H1 (cell line): ENCODE measurements at regions not wholly inside any gene's neighbourhood (a gene's known extent, or its start where the extent isn't known, plus 50 kb on each side); places are given as distances from the start of the nearest gene placed in this dataset.
"Not testable (repeated sequence)": the region's sequence is repeated elsewhere in the genome, so short reads cannot be mapped to it uniquely, and the experiment has no call there.

ENCODE experiments used
- CTCF ChIA-PET: fragments of 300-600 bp; sonication (Branson Sonifier 250); formaldehyde crosslinking; loops from one replicate; lab custom pipeline; 2021; ENCODE audit not compliant: partially characterized antibody; lab: Charles Lee
- POLR2A ChIA-PET: fragments of 300-600 bp; sonication (Branson Sonifier 250); formaldehyde crosslinking; loops from one replicate; lab custom pipeline; 2021; ENCODE audit warnings: inconsistent platforms; ENCODE audit not compliant: partially characterized antibody; lab: Charles Lee
- DNase-seq, 2 experiments: peaks; one replicate each; pipeline versions ENCODE4 v3.0.0 to v3.0.0-alpha.2; 2010 to 2022; ENCODE audit warnings: low spot score in 2 of 2, low read depth in 1 of 2, mixed read lengths in 1 of 2
- FAIRE-seq: peaks from 2 replicates; lab custom pipeline; 2011; peaks lifted over from hg19 to GRCh38; lab: Jason Lieb, UNC
- H2AFZ ChIP-seq: 2 replicates; pipeline ENCODE4 v1.8.1; 2012; ENCODE audit warnings: low read length, inconsistent platforms
- H2AK5ac ChIP-seq: 2 replicates; pipeline ENCODE4 v1.6.1; 2013; ENCODE audit warnings: low read depth, low read length
- H2BK120ac ChIP-seq: replicated peaks from 2 replicates; pipeline ENCODE3; 2013; ENCODE audit warnings: low read depth, low read length, inconsistent platforms
- H2BK12ac ChIP-seq: 2 replicates; pipeline ENCODE4 v1.6.1; 2013; ENCODE audit warnings: low read depth, low read length
- H2BK15ac ChIP-seq: 2 replicates; pipeline ENCODE4 v1.6.1; 2013; ENCODE audit warnings: low read length
- H2BK20ac ChIP-seq: 2 replicates; pipeline ENCODE4 v1.6.1; 2013; ENCODE audit warnings: low read length
- H2BK5ac ChIP-seq: 2 replicates; pipeline ENCODE4 v1.6.1; 2013; ENCODE audit warnings: low read depth, low read length
- H3K14ac ChIP-seq: 2 replicates; pipeline ENCODE4 v1.6.1; 2013; ENCODE audit warnings: inconsistent platforms; ENCODE audit not compliant: insufficient read length
- H3K18ac ChIP-seq: 2 replicates; pipeline ENCODE4 v1.6.1; 2013; ENCODE audit warnings: low read length; ENCODE audit errors: extremely low read depth
- H3K23ac ChIP-seq: 2 replicates; pipeline ENCODE4 v1.6.1; 2013; ENCODE audit warnings: inconsistent platforms; ENCODE audit not compliant: insufficient read length
- H3K23me2 ChIP-seq: 2 replicates; pipeline ENCODE4 v1.6.1; 2013; ENCODE audit warnings: low read depth, low read length
- H3K27ac ChIP-seq: 2 replicates; pipeline ENCODE4 v1.6.1; 2011; ENCODE audit warnings: low read depth, low read length, inconsistent platforms
- H3K27me3 ChIP-seq, 4 experiments: replicated peaks in 1 of 4; 1 replicate in 1 of 4; 2 replicates in 3 of 4; pipeline versions ENCODE4 v1.6.1 to v1.8.1; 2011 to 2013; ENCODE audit warnings: low read length in 3 of 4, mild to moderate bottlenecking in 3 of 4, inconsistent platforms in 2 of 4, mixed read lengths in 2 of 4, moderate library complexity in 1 of 4; ENCODE audit not compliant: control insufficient read depth in 3 of 4, insufficient read depth in 3 of 4; ENCODE audit errors: extremely low read depth in 1 of 4
- H3K36me3 ChIP-seq, 4 experiments: 2 replicates each; pipeline versions ENCODE4 v1.6.1 to v1.8.1; 2011 to 2013; ENCODE audit warnings: mild to moderate bottlenecking in 4 of 4, low read length in 3 of 4, moderate library complexity in 2 of 4, control low read depth in 1 of 4, inconsistent platforms in 1 of 4; ENCODE audit not compliant: insufficient read depth in 4 of 4, control insufficient read depth in 2 of 4
- H3K4ac ChIP-seq: replicated peaks from 2 replicates; pipeline ENCODE3; 2013; ENCODE audit warnings: low read length, low read depth, mixed read lengths, inconsistent platforms; ENCODE audit not compliant: insufficient read length
- H3K4me1 ChIP-seq, 4 experiments: replicated peaks in 1 of 4; 1 replicate in 1 of 4; 2 replicates in 3 of 4; pipeline versions ENCODE4 v1.6.1 to v1.8.1; 2011 to 2013; ENCODE audit warnings: low read length in 3 of 4, inconsistent platforms in 2 of 4, mixed read lengths in 1 of 4; ENCODE audit not compliant: insufficient read depth in 4 of 4, control insufficient read depth in 3 of 4
- H3K4me2 ChIP-seq, 2 experiments: 2 replicates each; pipeline versions ENCODE4 v1.6.1 to v1.8.1; 2011 to 2013; ENCODE audit warnings: low read depth in 2 of 2, low read length in 2 of 2, control low read depth in 1 of 2, inconsistent platforms in 1 of 2, mild to moderate bottlenecking in 1 of 2; ENCODE audit not compliant: insufficient read depth in 1 of 2
- H3K4me3 ChIP-seq, 4 experiments: fragments of 200-600, 300-600 bp in 1 of 4; sonication (generic), shearing (Covaris generic), sonication (Bioruptor Twin) in 1 of 4; 2 replicates each; pipeline versions ENCODE4 v1.5.1 to v1.8.1; 2011 to 2016; ENCODE audit warnings: low read length in 4 of 4, low read depth in 3 of 4, control low read depth in 2 of 4, inconsistent platforms in 2 of 4, mild to moderate bottlenecking in 2 of 4, mixed read lengths in 1 of 4, moderate library complexity in 1 of 4; ENCODE audit not compliant: insufficient read depth in 2 of 4; ENCODE audit errors: extremely low read depth in 1 of 4
- H3K56ac ChIP-seq: replicated peaks from 2 replicates; pipeline ENCODE3; 2013; ENCODE audit warnings: low read depth, mild to moderate bottlenecking, mixed read lengths, low read length, inconsistent platforms; ENCODE audit not compliant: insufficient read length
- H3K79me1 ChIP-seq: 2 replicates; pipeline ENCODE4 v1.6.1; 2013; ENCODE audit warnings: low read depth, low read length, control low read depth
- H3K79me2 ChIP-seq, 2 experiments: 2 replicates each; pipeline versions ENCODE4 v1.6.1 to v1.8.1; 2012 to 2013; ENCODE audit warnings: low read length in 2 of 2, mild to moderate bottlenecking in 2 of 2, inconsistent platforms in 1 of 2; ENCODE audit not compliant: insufficient read depth in 2 of 2, control insufficient read depth in 1 of 2
- H3K9ac ChIP-seq, 4 experiments: replicated peaks in 1 of 4; 1 replicate in 1 of 4; 2 replicates in 3 of 4; pipeline versions ENCODE4 v1.6.1 to v1.8.1; 2011 to 2013; ENCODE audit warnings: low read depth in 3 of 4, low read length in 3 of 4, control low read depth in 2 of 4, mild to moderate bottlenecking in 2 of 4, moderate library complexity in 2 of 4, inconsistent platforms in 1 of 4; ENCODE audit errors: extremely low read depth in 1 of 4
- H3K9me3 ChIP-seq, 2 experiments: 2 replicates each; pipeline versions ENCODE4 v1.6.1 to v1.8.1; 2012 to 2013; ENCODE audit warnings: mild to moderate bottlenecking in 2 of 2, moderate library complexity in 2 of 2, control low read depth in 1 of 2, inconsistent platforms in 1 of 2, low read depth in 1 of 2, low read length in 1 of 2, mixed read lengths in 1 of 2; ENCODE audit not compliant: insufficient read depth in 2 of 2
- H4K20me1 ChIP-seq, 2 experiments: replicated peaks in 1 of 2; 2 replicates each; pipeline versions ENCODE3 to v1.8.1; 2011 to 2013; ENCODE audit warnings: inconsistent platforms in 2 of 2, low read length in 2 of 2, mild to moderate bottlenecking in 1 of 2; ENCODE audit not compliant: insufficient read depth in 2 of 2, control insufficient read depth in 1 of 2
- H4K5ac ChIP-seq: 2 replicates; pipeline ENCODE4 v1.6.1; 2013; ENCODE audit warnings: low read length, low read depth, mixed read lengths, inconsistent platforms; ENCODE audit not compliant: insufficient read length
- H4K8ac ChIP-seq: 2 replicates; pipeline ENCODE4 v1.8.0; 2013; ENCODE audit warnings: mild to moderate bottlenecking, moderate library complexity, low read length, inconsistent platforms; ENCODE audit not compliant: insufficient read depth; ENCODE audit errors: extremely low read depth
- H4K91ac ChIP-seq: replicated peaks from 2 replicates; pipeline ENCODE3; 2013; ENCODE audit warnings: low read length, mixed read lengths, inconsistent platforms; ENCODE audit not compliant: insufficient read length
- WGBS, 2 experiments: shearing (Covaris generic) in 1 of 2; methylation state at CpG; one replicate each; pipeline versions ENCODE4 v1.1.6 to v1.1.7; 2013 to 2015; ENCODE audit warnings: low lambda C conversion rate in 2 of 2, mixed read lengths in 2 of 2, inconsistent platforms in 1 of 2, low coverage in 1 of 2, missing lambda C conversion rate in 1 of 2; ENCODE audit not compliant: insufficient replicate concordance in 2 of 2, insufficient coverage in 1 of 2, insufficient read length in 1 of 2; ENCODE audit errors: extremely low coverage in 1 of 2, missing lambda C conversion rate in 1 of 2; 5-methylcytosine and 5-hydroxymethylcytosine counted together

DNA sequence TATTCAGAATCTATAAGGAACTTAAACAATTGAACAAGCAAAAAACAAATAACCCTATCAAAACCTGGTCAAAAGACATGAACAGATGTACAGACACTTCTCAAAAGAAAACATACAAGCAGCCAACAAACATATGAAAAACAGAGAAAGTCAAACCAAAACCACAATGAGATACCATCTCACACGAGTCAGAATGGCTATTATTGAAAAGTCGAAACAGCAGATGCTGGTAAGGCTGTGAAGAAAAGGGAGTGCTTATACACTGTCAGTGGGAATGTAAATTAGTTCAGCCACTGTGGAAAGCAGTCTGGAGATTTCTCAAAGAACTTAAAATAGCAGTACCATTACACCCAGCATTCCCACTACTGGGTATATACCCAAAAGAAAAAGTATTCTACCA lies 520.1 kb downstream of the LTN1 start:
- H3K14ac ChIP-seq, H3K23me2 ChIP-seq, H3K4ac ChIP-seq, H3K23ac ChIP-seq, H4K91ac ChIP-seq, H2BK5ac ChIP-seq, H4K20me1 ChIP-seq, H3K27me3 ChIP-seq, DNase-seq, H2BK20ac ChIP-seq, H3K36me3 ChIP-seq, H3K27ac ChIP-seq, H3K9me3 ChIP-seq, H3K4me3 ChIP-seq, H3K79me2 ChIP-seq, H3K79me1 ChIP-seq, H4K5ac ChIP-seq, H3K18ac ChIP-seq, H2BK120ac ChIP-seq, H3K4me2 ChIP-seq, CTCF ChIA-PET, H3K56ac ChIP-seq, POLR2A ChIA-PET, H3K4me1 ChIP-seq, H2AFZ ChIP-seq, H3K9ac ChIP-seq, H2AK5ac ChIP-seq, H4K8ac ChIP-seq, H2BK15ac ChIP-seq, H2BK12ac ChIP-seq, FAIRE-seq: not testable (repeated sequence)
- WGBS, 2 experiments: 97% methylated on average over 2 of the region's 2 CpGs; no CpG with 5 or more reads in 1 of the 2 experiments
